ENCODE measurements at regions not wholly inside any gene's neighbourhood (a gene's known extent, or its start where the extent isn't known, plus 50 kb on each side); places are given as distances from the start of the nearest gene placed in this dataset.

- Histone ChIP-seq H3K27me3 (ENCODE audit: low read length) (no peaks in the 10 kb centered on the region), H3K4me3 (ENCODE audit: low read length) (no peak overlapping the region), H4K20me1 (ENCODE audit: insufficient read depth, low read depth, low read length) (no peaks in the 10 kb centered on the region), H2AFZ (ENCODE audit: low read length) (no peak overlapping the region), H3K9ac (ENCODE audit: low read length) (no peak overlapping the region), H3K4me2 (ENCODE audit: low read depth, low read length, poor library complexity, severe bottlenecking) (no peak overlapping the region), H3K9me2 (replicated peaks; ENCODE audit: insufficient read depth, low read length) (no peaks in the 10 kb centered on the region), H3K27ac (ENCODE audit: low read length) (no peak overlapping the region), H3K79me2 (ENCODE audit: low read length) (no peaks in the 10 kb centered on the region), H3K9me3 (ENCODE audit: low read length) (no peaks in the 10 kb centered on the region), H3K4me1 (ENCODE audit: low read length) (no peaks in the 10 kb centered on the region), H3K36me3 (ENCODE audit: insufficient read depth, low read length) (no peaks in the 10 kb centered on the region)
- no peak for DNase-seq
Observed at GRCh38 chr2:122168799-122169198, 413.3 kb downstream of the TSN start.

DNA sequence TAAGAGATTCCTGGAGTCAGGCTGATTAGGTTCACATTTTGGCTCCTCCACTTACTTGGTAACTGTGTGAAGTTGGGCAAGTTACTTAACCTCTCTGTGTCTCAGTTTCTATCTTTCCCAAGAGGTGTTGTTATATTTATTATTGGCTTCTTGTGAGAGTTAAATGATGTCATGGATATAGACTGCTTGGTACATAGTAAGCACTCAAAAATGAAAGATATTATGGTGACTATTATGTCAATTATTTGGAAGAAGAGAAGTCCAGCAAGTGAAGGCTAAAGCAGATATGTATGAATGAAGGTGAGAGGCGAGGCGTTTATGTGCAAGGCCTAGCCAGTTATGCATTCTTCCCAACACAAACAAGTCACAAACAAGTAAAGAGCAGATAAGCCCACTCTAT lies 417.4 kb downstream of the TSN start:
- H3K4me3 ChIP-seq (ENCODE audit: low read length): no peak overlapping the region
- H3K36me3 ChIP-seq (ENCODE audit: insufficient read depth, low read length): no peaks in the 10 kb centered on the region
- no peak overlapping the region for H3K9ac ChIP-seq (ENCODE audit: low read length)
- no peak overlapping the region for H3K4me2 ChIP-seq (ENCODE audit: low read depth, low read length, poor library complexity, severe bottlenecking)
- no peak for DNase-seq
- no peaks in the 10 kb centered on the region for H3K79me2 ChIP-seq (ENCODE audit: low read length)
- H3K4me1 ChIP-seq (ENCODE audit: low read length): no peaks in the 10 kb centered on the region
- H2AFZ ChIP-seq (ENCODE audit: low read length): no peak overlapping the region
- H3K9me2 ChIP-seq (replicated peaks; ENCODE audit: insufficient read depth, low read length): no peaks in the 10 kb centered on the region
- H3K9me3 ChIP-seq (ENCODE audit: low read length): no peaks in the 10 kb centered on the region
- no peak overlapping the region for H3K27ac ChIP-seq (ENCODE audit: low read length)
- no peaks in the 10 kb centered on the region for H3K27me3 ChIP-seq (ENCODE audit: low read length)
- H4K20me1 ChIP-seq (ENCODE audit: insufficient read depth, low read depth, low read length): no peaks in the 10 kb centered on the region

DNA sequence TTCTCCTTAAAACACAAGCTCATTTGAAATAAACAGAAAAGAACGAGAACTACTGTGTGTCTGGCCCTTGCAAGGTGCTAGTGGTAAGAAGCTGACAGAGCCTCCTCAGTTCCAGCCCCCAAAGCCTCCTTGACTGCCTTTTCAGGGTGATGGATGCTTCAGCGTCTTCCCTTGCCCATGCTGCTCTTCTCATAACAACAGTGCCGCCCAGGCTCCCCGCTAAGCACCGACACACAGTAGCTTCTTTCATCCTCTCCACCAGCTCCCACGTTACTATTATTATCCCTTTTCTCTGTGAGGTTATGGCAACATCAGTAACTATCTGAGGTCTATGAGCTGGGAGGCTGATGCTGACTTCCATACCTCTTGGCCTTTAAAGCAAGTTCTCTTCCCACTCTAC lies 418.6 kb downstream of the TSN start:
- Histone ChIP-seq H3K36me3 (ENCODE audit: insufficient read depth, low read length) (no peaks in the 10 kb centered on the region), H3K4me1 (ENCODE audit: low read length) (no peaks in the 10 kb centered on the region), H4K20me1 (ENCODE audit: insufficient read depth, low read depth, low read length) (no peaks in the 10 kb centered on the region), H3K9me2 (replicated peaks; ENCODE audit: insufficient read depth, low read length) (no peaks in the 10 kb centered on the region), H3K79me2 (ENCODE audit: low read length) (no peaks in the 10 kb centered on the region), H3K4me3 (ENCODE audit: low read length) (no peak overlapping the region), H2AFZ (ENCODE audit: low read length) (no peak overlapping the region), H3K27me3 (ENCODE audit: low read length) (no peaks in the 10 kb centered on the region), H3K27ac (ENCODE audit: low read length) (no peak overlapping the region), H3K9ac (ENCODE audit: low read length) (no peak overlapping the region), H3K4me2 (ENCODE audit: low read depth, low read length, poor library complexity, severe bottlenecking) (no peak overlapping the region), H3K9me3 (ENCODE audit: low read length) (no peaks in the 10 kb centered on the region)
- DNase-seq: no peak

DNA sequence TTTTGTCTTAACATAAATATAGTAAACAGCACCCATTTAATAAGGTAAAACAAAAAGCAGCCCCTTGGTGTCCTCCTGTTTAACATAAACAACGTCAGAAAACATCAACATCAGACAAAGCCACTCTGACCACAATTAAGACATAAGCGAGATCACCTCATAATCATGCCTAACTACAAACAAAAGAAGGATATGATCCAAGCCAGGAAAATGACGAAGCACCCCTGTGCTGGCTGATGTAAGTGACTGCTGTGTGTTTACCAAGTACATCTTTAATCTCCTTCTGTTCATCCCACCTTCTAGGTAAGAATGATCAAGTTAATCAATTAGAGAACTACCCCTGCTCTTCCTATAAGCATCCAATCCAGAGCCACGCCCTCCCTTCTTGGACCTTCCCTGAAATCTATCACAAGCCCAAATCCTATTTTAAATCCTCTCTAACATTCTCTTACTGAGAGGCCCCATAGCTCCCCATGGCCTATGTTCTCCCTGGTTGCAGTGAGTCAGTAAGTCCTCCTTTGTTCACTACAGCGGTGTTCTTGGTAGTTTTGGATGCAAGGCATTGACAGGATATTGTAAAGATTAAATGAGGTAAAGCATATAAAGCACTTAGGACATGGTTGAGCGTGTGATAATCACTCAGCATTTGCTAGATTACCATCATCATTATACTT lies 424.2 kb downstream of the TSN start:
- no peak for DNase-seq
- no peaks in the 10 kb centered on the region for H4K20me1 ChIP-seq (ENCODE audit: insufficient read depth, low read depth, low read length)
- H3K27ac ChIP-seq (ENCODE audit: low read length): no peak overlapping the region
- no peaks in the 10 kb centered on the region for H3K9me2 ChIP-seq (replicated peaks; ENCODE audit: insufficient read depth, low read length)
- H3K4me2 ChIP-seq (ENCODE audit: low read depth, low read length, poor library complexity, severe bottlenecking): no peak overlapping the region
- no peaks in the 10 kb centered on the region for H3K79me2 ChIP-seq (ENCODE audit: low read length)
- H3K9ac ChIP-seq (ENCODE audit: low read length): no peak overlapping the region
- no peak overlapping the region for H2AFZ ChIP-seq (ENCODE audit: low read length)
- H3K27me3 ChIP-seq (ENCODE audit: low read length): no peaks in the 10 kb centered on the region
- H3K9me3 ChIP-seq (ENCODE audit: low read length): no peaks in the 10 kb centered on the region
- H3K36me3 ChIP-seq (ENCODE audit: insufficient read depth, low read length): no peaks in the 10 kb centered on the region
- H3K4me1 ChIP-seq (ENCODE audit: low read length): no peaks in the 10 kb centered on the region
- H3K4me3 ChIP-seq (ENCODE audit: low read length): no peak overlapping the region

DNA sequence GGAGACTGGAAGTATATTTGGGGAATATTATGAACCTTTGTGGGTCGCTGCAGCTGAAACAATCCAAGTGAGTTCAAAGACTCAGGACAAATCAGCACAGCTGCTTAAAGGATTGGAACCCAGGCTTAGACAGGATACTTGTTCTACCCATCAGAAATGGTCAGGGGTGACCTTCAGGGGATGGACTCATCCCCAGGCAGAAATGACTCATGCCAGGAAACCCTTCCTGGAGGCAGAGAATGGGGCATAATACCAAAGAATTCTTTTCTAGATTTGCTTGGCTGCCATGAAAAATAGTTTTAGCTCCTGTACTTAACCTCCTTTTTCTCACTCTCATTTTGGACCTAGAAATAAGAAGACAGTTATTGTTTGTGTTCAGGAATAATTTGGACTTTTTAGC lies 425.5 kb downstream of the TSN start:
- H3K79me2 ChIP-seq (ENCODE audit: low read length): no peaks in the 10 kb centered on the region
- H3K4me2 ChIP-seq (ENCODE audit: low read depth, low read length, poor library complexity, severe bottlenecking): no peak overlapping the region
- no peak overlapping the region for H3K27ac ChIP-seq (ENCODE audit: low read length)
- H2AFZ ChIP-seq (ENCODE audit: low read length): no peak overlapping the region
- no peaks in the 10 kb centered on the region for H3K4me1 ChIP-seq (ENCODE audit: low read length)
- no peaks in the 10 kb centered on the region for H3K9me3 ChIP-seq (ENCODE audit: low read length)
- H3K9me2 ChIP-seq (replicated peaks; ENCODE audit: insufficient read depth, low read length): no peaks in the 10 kb centered on the region
- no peak overlapping the region for H3K9ac ChIP-seq (ENCODE audit: low read length)
- no peaks in the 10 kb centered on the region for H3K36me3 ChIP-seq (ENCODE audit: insufficient read depth, low read length)
- H3K4me3 ChIP-seq (ENCODE audit: low read length): no peak overlapping the region
- DNase-seq: no peak
- H3K27me3 ChIP-seq (ENCODE audit: low read length): no peaks in the 10 kb centered on the region
- H4K20me1 ChIP-seq (ENCODE audit: insufficient read depth, low read depth, low read length): no peaks in the 10 kb centered on the region

- Histone ChIP-seq H3K9me2 (replicated peaks; ENCODE audit: insufficient read depth, low read length) (no peaks in the 10 kb centered on the region), H3K9me3 (ENCODE audit: low read length) (no peaks in the 10 kb centered on the region), H2AFZ (ENCODE audit: low read length) (no peak overlapping the region), H3K27me3 (ENCODE audit: low read length) (no peaks in the 10 kb centered on the region), H3K4me3 (ENCODE audit: low read length) (no peak overlapping the region), H3K79me2 (ENCODE audit: low read length) (no peaks in the 10 kb centered on the region), H3K27ac (ENCODE audit: low read length) (no peak overlapping the region), H3K9ac (ENCODE audit: low read length) (no peak overlapping the region), H3K4me1 (ENCODE audit: low read length) (no peaks in the 10 kb centered on the region), H3K4me2 (ENCODE audit: low read depth, low read length, poor library complexity, severe bottlenecking) (no peak overlapping the region), H3K36me3 (ENCODE audit: insufficient read depth, low read length) (no peaks in the 10 kb centered on the region), H4K20me1 (ENCODE audit: insufficient read depth, low read depth, low read length) (no peaks in the 10 kb centered on the region)
- no peak for DNase-seq
Observed at GRCh38 chr2:122182616-122183355, 427.3 kb downstream of the TSN start.

GRCh38 chr2:122183890-122184289 lies 428.4 kb downstream of the TSN start:
- Histone ChIP-seq H3K4me3 (ENCODE audit: low read length) (no peak overlapping the region), H3K9me3 (ENCODE audit: low read length) (no peaks in the 10 kb centered on the region), H3K4me2 (ENCODE audit: low read depth, low read length, poor library complexity, severe bottlenecking) (no peak overlapping the region), H3K79me2 (ENCODE audit: low read length) (no peaks in the 10 kb centered on the region), H3K27ac (ENCODE audit: low read length) (no peak overlapping the region), H3K27me3 (ENCODE audit: low read length) (no peaks in the 10 kb centered on the region), H4K20me1 (ENCODE audit: insufficient read depth, low read depth, low read length) (no peaks in the 10 kb centered on the region), H3K4me1 (ENCODE audit: low read length) (no peaks in the 10 kb centered on the region), H3K9me2 (replicated peaks; ENCODE audit: insufficient read depth, low read length) (no peaks in the 10 kb centered on the region), H3K9ac (ENCODE audit: low read length) (no peak overlapping the region), H2AFZ (ENCODE audit: low read length) (no peak overlapping the region), H3K36me3 (ENCODE audit: insufficient read depth, low read length) (no peaks in the 10 kb centered on the region)
- DNase-seq: no peak

- no peaks in the 10 kb centered on the region for H3K9me3 ChIP-seq (ENCODE audit: low read length)
- no peak overlapping the region for H3K4me2 ChIP-seq (ENCODE audit: low read depth, low read length, poor library complexity, severe bottlenecking)
- H3K9me2 ChIP-seq (replicated peaks; ENCODE audit: insufficient read depth, low read length): no peaks in the 10 kb centered on the region
- H3K36me3 ChIP-seq (ENCODE audit: insufficient read depth, low read length): no peaks in the 10 kb centered on the region
- H3K79me2 ChIP-seq (ENCODE audit: low read length): no peaks in the 10 kb centered on the region
- H3K27ac ChIP-seq (ENCODE audit: low read length): no peak overlapping the region
- no peaks in the 10 kb centered on the region for H4K20me1 ChIP-seq (ENCODE audit: insufficient read depth, low read depth, low read length)
- H3K9ac ChIP-seq (ENCODE audit: low read length): no peak overlapping the region
- H3K27me3 ChIP-seq (ENCODE audit: low read length): no peaks in the 10 kb centered on the region
- no peaks in the 10 kb centered on the region for H3K4me1 ChIP-seq (ENCODE audit: low read length)
- H3K4me3 ChIP-seq (ENCODE audit: low read length): no peak overlapping the region
- DNase-seq: no peak
- H2AFZ ChIP-seq (ENCODE audit: low read length): no peak overlapping the region
Observed at GRCh38 chr2:122186761-122187222, 431.3 kb downstream of the TSN start.
